ENCODE measurements at regions not wholly inside any gene's neighbourhood (a gene's known extent, or its start where the extent isn't known, plus 50 kb on each side); places are given as distances from the start of the nearest gene placed in this dataset.

DNA sequence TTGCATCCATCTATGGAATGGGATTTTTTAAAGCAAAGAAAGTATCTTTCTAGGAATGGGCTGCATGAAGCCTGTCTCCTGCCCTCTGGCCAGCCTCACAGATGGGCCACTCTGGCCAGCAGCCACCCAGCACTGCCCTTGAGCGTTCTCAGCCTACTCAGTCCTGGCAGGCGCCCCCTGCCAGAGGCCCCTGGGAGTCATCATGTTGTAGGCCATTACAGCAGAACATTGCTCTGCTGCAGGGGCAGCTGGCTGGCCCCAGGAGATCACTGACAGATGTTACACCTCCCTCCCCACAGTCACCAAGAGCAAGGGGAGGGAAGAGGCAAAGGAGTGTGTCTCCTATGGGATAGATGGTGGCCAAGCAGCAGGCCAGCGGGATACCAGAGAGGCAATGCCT is 363.7 kb downstream of the NXPE2 start:
- CTCF ChIA-PET, result no interaction called here

DNA sequence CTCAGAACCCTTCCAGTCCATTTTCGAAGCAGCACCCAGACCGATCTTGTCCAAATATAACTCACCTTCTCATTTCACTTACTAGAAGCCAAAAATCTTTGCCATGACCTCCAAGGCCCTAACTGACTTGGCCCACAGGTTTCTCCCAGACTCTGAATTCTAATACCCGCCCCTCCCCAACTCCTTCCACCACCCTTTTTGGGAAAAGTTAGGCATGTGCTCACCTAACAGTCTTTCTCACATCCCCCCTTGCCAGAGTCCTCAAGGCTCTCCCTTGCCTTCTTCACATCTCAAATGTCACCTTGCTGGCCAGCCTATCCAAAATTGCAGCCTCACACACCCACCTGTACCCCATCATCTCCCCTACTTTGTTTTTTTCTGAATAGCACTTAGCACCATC is 369.3 kb downstream of the NXPE2 start:
- Histone ChIP-seq H3K27me3 (ENCODE audit: insufficient read depth, low read depth) (peaks cover 25% of the 10 kb centered on the region; the same call in 1 of the 2 replicates), H3K36me3 (ENCODE audit: low read depth) (no peaks in the 10 kb centered on the region), H3K4me3 (no peak overlapping the region), H3K9me2 (ENCODE audit: insufficient read depth) (no peaks in the 10 kb centered on the region), H3K79me2 (ENCODE audit: low read depth) (no peaks in the 10 kb centered on the region), H2AFZ (no peak overlapping the region), H3K9me3 (ENCODE audit: insufficient read depth, low read depth) (no peaks in the 10 kb centered on the region), H3K4me2 (no peak overlapping the region), H3K4me1 (replicated peaks; ENCODE audit: insufficient read depth) (no peaks in the 10 kb centered on the region), H3K27ac (no peak overlapping the region), H4K20me1 (ENCODE audit: insufficient read depth) (no peaks in the 10 kb centered on the region), H3F3A (ENCODE audit: insufficient read depth, low read depth) (no peaks in the 10 kb centered on the region)
- DNase-seq, result no peak
- TF ChIP-seq EZH2 (IDR thresholded peaks at IDR 0.05; ENCODE audit: low read depth), result no peak
- TF ChIP-seq, protein P1, sequence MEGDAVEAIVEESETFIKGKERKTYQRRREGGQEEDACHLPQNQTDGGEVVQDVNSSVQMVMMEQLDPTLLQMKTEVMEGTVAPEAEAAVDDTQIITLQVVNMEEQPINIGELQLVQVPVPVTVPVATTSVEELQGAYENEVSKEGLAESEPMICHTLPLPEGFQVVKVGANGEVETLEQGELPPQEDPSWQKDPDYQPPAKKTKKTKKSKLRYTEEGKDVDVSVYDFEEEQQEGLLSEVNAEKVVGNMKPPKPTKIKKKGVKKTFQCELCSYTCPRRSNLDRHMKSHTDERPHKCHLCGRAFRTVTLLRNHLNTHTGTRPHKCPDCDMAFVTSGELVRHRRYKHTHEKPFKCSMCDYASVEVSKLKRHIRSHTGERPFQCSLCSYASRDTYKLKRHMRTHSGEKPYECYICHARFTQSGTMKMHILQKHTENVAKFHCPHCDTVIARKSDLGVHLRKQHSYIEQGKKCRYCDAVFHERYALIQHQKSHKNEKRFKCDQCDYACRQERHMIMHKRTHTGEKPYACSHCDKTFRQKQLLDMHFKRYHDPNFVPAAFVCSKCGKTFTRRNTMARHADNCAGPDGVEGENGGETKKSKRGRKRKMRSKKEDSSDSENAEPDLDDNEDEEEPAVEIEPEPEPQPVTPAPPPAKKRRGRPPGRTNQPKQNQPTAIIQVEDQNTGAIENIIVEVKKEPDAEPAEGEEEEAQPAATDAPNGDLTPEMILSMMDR (conservative IDR thresholded peaks at IDR 0.05), result no peak
- intact Hi-C loops (cut with micrococcal nuclease; ENCODE audit: unreplicated experiment), result no loop called here
- ChIA-PET POLR2A (ENCODE audit: unreplicated experiment) (no interaction called here), CTCF (no interaction called here)
- BruUV-seq (replicated peaks), result no TSS peak

More for the DNA sequence above, 363.7 kb downstream of the NXPE2 start:
- Histone ChIP-seq H3K4me1 (replicated peaks; ENCODE audit: insufficient read depth) (no peaks in the 10 kb centered on the region), H3K4me2 (no peak overlapping the region), H3K27ac (no peak overlapping the region), H3K9me2 (ENCODE audit: insufficient read depth) (no peaks in the 10 kb centered on the region), H3K79me2 (ENCODE audit: low read depth) (no peaks in the 10 kb centered on the region), H3K27me3 (ENCODE audit: insufficient read depth, low read depth) (0 out of 2 replicates have a peak, but pooled peaks cover 8% of the 10 kb centered on the region), H3K4me3 (no peak overlapping the region), H4K20me1 (ENCODE audit: insufficient read depth) (no peaks in the 10 kb centered on the region), H3K9me3 (ENCODE audit: insufficient read depth, low read depth) (no peaks in the 10 kb centered on the region; the same call in 1 of the 2 replicates), H3K36me3 (ENCODE audit: low read depth) (no peaks in the 10 kb centered on the region), H2AFZ (no peak overlapping the region), H3F3A (ENCODE audit: insufficient read depth, low read depth) (no peaks in the 10 kb centered on the region)
- no TSS peak for BruUV-seq (replicated peaks)
- intact Hi-C loops (cut with micrococcal nuclease; ENCODE audit: unreplicated experiment), result no loop called here
- TF ChIP-seq EZH2 (IDR thresholded peaks at IDR 0.05; ENCODE audit: low read depth), result no peak
- TF ChIP-seq, protein P1 (conservative IDR thresholded peaks at IDR 0.05), result no peak
- DNase-seq, result no peak
- POLR2A ChIA-PET (ENCODE audit: unreplicated experiment), result no interaction called here

DNA sequence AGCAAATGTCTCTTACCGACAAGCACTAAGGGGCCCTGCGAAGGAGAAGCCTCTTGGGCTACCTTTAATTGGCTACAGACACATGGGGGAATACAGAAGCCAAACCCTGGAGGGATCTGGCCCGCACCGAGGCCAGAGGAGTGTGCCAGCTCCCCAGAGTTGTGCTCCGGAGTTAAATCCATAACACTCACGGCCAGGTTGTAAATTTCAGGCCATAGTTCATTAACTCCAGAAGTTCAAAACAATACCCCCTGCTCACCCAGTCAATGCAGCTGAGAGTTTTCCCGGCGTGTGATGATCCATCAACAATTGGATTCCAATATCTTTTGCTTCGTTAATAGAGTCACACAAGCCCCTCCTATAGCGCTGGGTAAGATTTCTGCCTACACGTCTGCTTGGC is 371.5 kb downstream of the NXPE2 start:
- peaks cover 25% of the 10 kb centered on the region; the same call in 1 of the 2 replicates for H3K27me3 ChIP-seq (ENCODE audit: insufficient read depth, low read depth)
- H3K36me3 ChIP-seq (ENCODE audit: low read depth), result no peaks in the 10 kb centered on the region
- no peak overlapping the region for H3K4me2 ChIP-seq
- no peaks in the 10 kb centered on the region for H3K9me2 ChIP-seq (ENCODE audit: insufficient read depth)
- no TSS peak for BruUV-seq (replicated peaks)
- DNase-seq, result no peak
- no peaks in the 10 kb centered on the region for H4K20me1 ChIP-seq (ENCODE audit: insufficient read depth)
- no peak overlapping the region for H3K4me3 ChIP-seq
- H3K4me1 ChIP-seq (replicated peaks; ENCODE audit: insufficient read depth), result no peaks in the 10 kb centered on the region
- POLR2A ChIA-PET (ENCODE audit: unreplicated experiment), result no interaction called here
- no peaks in the 10 kb centered on the region for H3F3A ChIP-seq (ENCODE audit: insufficient read depth, low read depth)
- no peak overlapping the region for H3K27ac ChIP-seq
- no peak overlapping the region for H2AFZ ChIP-seq
- CTCF ChIA-PET, result no interaction called here
- no peaks in the 10 kb centered on the region for H3K79me2 ChIP-seq (ENCODE audit: low read depth)
- TF ChIP-seq, protein P1 (conservative IDR thresholded peaks at IDR 0.05), result no peak
- no peak for TF ChIP-seq EZH2 (IDR thresholded peaks at IDR 0.05; ENCODE audit: low read depth)
- no peaks in the 10 kb centered on the region for H3K9me3 ChIP-seq (ENCODE audit: insufficient read depth, low read depth)
- intact Hi-C loops (cut with micrococcal nuclease; ENCODE audit: unreplicated experiment), result no loop called here

All from PC-9 (cell line).